ENCODE measurements at regions not wholly inside any gene's neighbourhood (a gene's known extent, or its start where the extent isn't known, plus 50 kb on each side); places are given as distances from the start of the nearest gene placed in this dataset.

GRCh38 chr2:34806891-34807290 is 1207.8 kb upstream of the FAM98A start:
- TF ChIP-seq CTCF (IDR thresholded peaks at IDR 0.05) (no peak), POLR2A (IDR thresholded peaks at IDR 0.05) (no peak)

Data from uterus (tissue), 2 donors.